ENCODE measurements at regions not wholly inside any gene's neighbourhood (a gene's known extent, or its start where the extent isn't known, plus 50 kb on each side); places are given as distances from the start of the nearest gene placed in this dataset.

DNA sequence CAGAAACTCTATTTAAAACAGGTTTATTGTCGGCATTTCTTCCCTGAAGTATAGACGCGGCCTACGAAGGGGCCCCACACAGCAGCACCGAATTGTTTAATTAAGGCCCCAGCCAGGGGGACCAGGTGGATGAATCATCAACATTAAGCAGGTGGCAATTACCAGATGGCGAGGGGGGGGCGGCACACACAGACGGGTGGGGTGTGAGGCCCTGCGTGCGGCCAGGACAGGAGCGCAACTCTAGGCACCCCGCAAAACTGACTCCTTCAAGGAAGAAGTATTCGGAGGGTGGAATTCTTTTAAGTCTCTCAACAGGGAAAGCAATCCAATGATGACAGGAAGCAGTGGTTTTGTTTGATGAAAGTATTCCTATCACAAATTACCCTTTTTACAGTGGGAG lies 830.4 kb downstream of the GALR1 start:
- DNase-seq, result no peak

DNA sequence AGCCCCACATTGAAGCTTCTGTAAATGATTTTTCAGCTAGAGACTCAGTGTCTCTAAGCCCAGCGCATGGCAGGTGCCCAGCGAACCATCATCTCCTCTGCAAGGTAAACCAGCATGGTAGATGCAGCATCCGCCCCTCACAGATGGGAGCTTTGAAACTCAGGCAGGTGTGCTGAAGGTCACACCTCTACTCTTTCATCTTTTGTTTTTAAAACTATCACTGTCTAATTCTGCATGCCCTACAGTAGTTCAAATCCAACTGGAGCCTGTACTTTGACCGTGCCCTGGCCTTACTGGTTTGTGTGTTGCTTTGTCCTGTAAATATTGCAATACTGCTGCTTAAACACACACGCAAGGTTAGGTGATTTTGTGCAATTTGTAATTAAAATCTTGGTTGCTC lies 831.1 kb downstream of the GALR1 start:
- no peak for DNase-seq

DNA sequence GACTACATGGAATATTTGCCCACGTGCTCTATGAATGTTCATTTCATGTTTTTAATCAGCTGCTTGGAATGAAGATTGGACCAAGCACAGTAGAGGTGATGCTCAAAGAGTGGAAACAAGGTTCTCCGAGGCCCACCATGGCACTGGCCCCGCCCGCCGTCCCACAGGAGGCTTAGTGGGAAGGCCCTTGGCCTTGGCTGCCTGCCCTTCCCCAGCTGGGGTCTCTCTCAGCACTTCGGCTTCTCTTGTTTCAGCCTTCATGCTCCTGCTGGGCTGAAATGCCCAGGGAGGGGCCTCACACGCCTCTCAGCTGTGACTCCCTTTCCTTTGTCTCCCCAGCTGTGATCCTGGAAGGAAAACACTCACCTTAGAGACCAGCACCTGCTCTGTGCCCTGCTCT lies 833.2 kb downstream of the GALR1 start:
- DNase-seq, result no peak

DNA sequence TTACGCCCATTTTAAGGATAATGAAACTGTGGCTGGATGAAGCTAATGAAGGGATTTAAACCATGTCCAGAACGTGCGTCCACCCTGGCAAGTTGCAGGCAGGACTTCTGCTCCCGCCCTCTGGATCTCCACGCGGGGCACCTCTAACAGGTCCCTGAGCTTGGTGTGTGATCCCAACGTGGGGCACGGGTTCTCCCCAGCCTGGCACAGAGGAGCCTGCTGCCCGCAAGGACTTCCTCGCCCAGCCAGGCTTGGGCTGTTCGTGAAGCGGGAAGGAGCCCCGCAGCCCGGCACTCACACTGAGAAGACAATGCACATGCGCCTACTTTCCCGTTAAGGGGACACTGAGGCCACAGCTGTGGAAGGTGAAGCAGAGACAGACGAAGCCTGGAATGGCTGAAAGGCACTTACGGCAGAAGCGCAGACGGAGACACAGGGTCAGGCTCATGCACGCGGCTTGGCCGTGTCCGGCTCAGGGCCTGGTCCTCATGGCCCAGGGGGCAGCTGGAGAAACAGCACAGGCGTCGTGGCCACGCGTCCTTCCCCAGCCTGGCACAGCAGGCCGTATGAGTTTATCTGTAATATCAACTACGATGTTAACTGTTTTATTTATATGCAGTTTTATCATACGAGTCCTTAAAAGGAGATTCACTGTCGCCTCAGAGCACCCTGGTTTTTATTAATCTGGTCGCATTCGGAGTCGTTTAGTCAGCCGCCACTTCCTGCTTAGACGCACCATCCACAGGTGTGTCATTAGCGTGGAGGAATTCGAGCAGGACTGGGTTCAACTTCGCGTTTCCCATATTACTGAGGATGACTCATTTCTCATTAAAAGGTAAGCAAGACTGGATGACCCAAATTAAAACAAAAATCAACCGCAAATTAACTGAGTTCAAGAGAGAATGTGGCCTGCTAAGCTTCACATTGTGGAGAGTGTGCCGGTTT lies 835.9 kb downstream of the GALR1 start:
- no peak for DNase-seq

DNA sequence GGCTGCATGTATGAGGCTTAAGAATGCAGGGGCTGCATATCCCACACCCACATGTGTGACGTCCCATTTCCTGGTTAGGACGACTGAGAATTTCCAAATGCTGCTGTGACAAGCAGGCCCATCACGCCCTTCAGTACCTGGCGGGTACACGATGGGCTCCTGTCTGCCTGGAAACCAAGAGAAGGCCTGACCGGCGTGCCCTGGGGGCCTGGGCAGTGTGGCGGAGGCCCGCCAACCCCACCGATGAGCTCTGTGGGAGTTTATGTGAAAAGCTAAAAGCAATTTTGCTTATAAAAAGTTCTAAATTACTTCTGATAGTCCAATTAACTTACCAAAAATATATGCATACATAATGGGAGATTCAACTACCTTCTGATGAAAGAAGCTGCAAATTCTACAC lies 837.3 kb downstream of the GALR1 start:
- DNase-seq, result no peak

DNA sequence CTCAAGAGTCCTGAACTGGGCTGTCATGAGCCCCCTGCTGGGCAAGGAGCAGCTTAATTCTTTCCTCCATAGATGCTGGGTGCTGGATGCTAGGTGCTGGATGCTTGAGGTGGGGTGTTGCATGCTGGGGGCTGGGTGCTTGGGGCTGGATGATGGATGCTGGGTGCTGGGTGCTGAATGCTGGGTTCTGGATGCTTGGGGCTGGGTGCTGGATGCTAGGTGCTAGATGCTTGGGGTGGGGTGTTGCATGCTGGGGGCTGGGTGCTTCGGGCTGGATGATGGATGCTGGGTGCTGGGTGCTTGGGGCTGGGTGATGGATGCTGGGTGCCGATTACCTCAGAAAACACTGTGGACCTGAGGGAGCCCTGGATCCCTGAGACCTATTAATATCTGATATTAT lies 837.7 kb downstream of the GALR1 start:
- DNase-seq, result no peak

DNA sequence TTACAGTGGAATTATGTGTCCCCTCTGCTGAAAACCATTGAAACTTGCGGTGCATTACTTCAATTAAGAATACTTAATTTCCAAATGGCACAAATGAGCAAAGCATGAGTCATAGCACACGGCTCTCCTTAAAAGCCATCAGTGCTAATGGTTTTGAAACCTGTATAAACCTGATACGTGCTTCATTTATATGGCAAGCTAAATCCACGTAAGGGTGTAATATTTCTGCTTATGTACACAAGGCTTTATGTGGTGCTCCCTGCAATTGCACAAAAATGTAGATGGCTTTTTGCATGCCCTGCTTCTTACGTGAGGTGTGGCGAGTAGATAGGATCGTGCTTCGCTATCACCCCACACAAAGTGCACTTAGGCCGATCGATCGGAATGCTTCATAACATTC lies 840.9 kb downstream of the GALR1 start:
- DNase-seq, result no peak

DNA sequence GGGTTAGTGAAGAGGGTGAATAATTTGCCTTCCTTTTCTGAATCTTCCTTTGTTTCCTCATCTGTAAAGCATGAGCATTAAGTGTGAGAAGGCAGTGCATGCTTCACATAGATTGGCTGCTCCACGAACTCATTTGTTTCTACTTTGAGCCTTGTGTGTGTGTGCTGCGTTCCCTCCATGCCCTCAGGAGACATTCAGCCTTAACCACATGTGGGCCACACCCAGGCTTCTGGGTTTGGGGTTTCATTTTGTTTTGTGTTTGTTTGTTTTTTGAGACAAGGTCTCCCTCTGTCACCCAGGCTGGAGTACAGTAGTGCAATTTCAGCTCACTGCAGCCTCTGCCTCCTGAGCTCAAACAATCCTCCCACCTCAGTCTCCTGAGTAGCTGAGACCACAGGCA lies 843.3 kb downstream of the GALR1 start:
- DNase-seq, result no peak

DNA sequence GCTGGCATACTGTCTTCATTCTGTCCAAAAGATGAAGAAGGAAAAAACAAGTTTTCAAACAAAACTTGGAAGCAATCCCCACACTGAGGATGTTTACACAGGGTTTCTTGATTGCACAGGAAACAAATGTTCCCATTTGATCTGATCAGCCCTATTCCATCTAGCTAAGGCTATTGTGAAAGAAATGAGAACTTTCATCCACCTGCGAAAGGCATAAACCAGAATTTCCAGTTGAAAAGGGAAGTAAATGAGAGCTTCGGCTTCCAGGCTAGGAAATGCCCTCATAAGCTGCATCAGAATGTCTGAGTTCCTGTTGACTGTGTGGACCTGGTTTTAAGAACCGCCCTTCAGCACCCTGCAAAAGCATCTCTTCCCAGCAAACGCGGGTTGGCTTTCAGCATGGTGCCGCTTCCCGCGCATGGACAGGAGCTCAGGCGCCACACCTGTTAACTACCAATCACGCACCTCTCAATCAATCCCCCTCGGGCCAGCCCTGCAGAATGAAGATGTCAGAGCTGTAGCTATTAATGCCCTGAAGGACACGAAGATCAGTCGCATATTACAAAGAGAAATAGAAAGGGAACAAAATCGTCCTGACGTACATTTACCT lies 850.4 kb downstream of the GALR1 start:
- DNase-seq, result no peak

DNA sequence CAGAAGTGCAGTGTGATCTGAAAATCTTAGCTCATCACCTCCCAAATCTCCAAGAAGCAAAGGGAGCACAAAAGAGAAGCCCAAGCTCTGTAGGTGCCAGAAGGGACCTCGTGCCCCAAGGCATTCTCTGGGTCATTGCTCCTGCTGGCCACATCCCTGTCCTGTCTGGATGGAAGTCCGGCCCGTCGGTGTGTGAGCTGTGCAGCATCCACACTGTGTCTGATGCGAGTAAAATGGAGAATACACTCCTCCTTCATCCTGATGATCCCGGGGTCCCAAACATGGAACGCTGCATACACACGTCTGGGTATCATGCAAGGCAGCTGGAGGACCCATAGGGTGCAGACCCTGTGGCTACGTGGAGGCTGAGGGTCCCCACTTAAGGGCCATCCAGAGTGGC lies 851.4 kb downstream of the GALR1 start:
- no peak for DNase-seq

DNA sequence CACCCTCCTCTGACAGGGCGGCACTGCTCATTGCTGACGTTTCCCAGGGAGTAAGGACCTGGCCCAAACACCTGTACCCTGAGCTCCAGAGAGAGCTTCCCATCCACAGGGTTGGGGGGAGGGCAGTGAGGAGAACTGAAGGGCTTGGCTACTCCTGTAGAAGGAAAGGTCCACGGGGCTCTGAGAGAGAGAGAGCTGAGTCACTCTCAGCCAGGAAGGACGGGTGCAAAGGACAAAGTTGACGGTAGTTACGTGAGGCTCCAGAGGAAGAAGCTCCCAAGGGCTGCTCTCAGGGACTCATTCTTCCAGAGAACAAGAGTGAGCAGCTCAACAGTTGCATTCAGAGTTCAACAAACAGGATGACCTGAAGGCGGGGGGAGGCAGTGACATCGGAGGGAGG lies 852.5 kb downstream of the GALR1 start:
- no peak for DNase-seq

DNA sequence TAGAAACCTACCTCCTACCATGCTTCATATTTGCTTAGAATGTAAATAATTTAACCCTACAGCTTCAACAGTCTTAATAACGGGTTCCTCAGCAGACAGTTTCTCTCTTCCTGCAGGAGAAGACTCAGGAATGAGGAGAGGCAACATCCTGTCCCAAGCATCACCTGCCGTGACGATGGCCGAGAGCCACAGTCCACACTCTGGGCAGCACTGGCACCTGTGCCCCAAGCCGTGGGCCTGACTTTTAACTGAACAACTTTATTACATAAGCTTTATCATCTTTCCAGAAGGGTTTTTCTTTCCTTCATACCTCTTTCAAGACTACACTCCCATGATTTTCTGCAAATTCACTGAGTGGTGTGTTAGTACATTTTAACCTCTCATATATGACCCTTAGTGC lies 856.0 kb downstream of the GALR1 start:
- DNase-seq, result no peak

DNA sequence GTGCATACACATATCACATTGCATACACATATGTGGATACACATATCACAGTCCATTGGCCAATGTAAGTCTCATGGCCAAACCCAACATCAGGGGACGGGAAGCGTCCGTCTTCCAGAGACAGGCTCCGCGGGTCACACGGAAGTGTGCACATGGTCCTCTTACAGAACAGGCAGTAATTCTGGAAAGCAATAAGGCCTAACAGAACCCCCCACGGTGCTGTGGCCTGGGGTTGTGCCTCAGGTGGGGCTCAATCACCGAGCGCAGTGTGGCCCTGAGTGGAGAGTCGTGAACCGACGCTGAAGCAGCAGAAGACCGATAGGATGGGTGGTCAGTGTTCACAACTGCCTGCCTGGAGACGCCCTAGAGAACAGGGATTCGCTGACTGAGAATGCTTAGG lies 857.3 kb downstream of the GALR1 start:
- DNase-seq, result no peak

DNA sequence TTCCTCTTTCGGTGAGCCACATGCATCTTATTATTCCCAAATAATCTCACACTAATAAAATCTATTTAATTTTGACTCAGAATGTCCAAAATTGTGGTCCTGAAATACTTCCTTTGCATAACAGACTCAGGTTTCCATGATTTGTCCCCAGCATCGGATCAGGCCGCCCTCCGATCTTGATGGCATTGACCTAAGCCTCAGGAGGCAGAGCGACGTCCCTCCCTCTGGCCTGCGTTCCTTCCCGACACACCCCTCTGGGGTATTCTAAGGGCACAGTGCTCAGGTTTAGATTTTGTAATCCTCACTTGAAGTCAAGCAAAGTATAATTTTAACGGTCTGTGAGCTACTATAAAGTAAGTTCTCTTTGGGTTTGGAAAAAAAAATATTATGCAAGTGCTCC lies 857.7 kb downstream of the GALR1 start:
- no peak for DNase-seq

DNA sequence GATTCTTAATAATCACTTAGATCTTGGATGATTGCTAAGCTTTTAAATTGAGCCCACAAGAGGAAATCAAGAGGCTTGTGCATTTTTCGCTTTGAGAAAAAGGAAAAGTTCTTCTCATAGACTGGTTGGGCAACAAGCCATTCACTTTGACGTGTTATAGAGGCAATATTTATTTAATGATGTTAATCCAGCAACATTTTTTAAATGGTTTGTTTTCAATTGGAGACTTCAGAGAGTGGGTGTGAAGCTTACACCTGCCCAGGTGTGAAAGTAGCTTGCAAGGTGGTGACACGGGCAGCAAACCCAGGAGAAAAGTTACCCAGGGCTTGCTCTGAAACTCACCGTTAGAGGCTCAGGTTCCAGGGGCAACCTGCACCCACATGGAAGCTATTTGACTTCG lies 858.9 kb downstream of the GALR1 start:
- DNase-seq, result no peak

DNA sequence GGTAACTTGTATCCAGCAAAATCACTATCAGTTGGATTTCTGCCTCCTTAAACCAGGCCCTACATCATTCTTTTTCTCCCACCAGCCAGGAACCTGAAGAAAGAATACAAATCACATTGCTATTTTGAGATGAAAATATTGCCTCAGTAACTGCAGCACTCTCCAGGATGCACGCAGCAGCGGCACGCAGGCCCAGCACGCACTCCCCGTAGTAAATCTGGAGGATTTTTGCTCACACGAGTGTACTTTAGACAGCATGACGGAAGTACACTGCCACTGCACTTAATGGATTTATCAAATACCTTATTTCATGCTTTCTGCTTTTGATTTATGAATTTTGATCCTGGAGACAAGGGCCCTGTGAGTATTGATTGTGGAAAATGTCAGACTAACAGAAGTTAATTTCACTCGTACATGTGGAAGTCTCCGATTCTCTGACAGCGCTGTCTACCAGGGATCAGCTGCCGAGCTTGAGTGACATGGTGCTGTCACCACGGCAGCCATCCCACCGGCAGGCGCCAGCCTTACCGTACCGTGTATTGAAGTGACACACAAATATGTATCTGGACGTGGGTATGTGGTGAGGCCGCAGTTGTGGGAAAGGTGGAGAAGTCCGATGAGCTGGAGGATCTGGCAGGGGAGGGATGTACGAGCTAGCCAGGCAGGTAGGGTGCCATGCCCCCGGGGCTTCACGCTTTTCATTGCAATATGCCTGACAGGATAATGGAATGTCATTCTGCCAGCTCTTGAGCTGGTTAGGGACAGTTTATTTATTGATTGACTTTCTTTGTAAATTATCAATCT lies 863.7 kb downstream of the GALR1 start:
- DNase-seq, result no peak

DNA sequence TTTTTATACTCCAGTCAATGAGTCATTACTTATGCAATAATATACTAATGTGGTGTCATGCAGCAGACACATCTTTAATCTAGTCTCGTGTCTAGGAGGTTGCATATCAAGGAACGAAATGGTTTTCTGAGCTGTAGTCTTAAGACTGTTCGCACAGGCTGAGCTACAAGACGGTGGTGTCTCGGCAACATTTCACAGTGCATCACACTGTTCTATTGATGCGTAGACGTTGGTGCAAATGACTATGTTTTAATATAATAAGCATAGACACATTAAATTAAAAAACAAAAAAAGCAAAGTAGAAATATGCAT lies 864.2 kb downstream of the GALR1 start:
- no peak for DNase-seq

DNA sequence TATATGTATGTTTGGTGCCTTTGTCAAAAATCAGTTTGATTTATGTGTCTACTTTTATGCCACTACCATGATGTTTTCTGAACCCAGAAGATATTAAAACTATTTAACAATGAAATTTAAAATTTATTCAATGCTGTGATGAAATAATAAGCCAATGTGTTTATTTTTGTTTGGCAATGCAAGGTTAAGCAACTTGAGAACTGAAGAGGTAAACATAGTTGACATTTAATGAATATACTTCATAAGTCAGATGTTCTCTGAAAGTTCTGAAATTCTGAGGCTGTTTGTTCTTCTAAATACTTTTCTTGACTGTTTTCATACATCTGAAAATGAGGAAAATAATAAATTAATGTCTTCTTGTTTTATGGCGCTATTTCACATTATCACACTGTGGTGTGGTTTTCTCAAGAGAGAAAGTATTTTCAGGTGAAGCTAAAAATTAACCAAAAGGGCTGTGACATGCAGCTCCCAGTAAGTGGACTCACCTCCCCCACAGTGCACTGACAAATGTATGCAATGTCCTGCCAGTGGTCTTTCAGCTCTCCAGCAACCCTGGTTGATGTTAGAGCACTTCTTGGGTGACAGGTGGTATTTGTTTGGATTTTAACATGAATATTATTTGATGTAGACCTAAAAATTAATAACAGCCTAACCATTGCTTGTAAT lies 863.6 kb upstream of the SALL3 start:
- DNase-seq, result no peak

DNA sequence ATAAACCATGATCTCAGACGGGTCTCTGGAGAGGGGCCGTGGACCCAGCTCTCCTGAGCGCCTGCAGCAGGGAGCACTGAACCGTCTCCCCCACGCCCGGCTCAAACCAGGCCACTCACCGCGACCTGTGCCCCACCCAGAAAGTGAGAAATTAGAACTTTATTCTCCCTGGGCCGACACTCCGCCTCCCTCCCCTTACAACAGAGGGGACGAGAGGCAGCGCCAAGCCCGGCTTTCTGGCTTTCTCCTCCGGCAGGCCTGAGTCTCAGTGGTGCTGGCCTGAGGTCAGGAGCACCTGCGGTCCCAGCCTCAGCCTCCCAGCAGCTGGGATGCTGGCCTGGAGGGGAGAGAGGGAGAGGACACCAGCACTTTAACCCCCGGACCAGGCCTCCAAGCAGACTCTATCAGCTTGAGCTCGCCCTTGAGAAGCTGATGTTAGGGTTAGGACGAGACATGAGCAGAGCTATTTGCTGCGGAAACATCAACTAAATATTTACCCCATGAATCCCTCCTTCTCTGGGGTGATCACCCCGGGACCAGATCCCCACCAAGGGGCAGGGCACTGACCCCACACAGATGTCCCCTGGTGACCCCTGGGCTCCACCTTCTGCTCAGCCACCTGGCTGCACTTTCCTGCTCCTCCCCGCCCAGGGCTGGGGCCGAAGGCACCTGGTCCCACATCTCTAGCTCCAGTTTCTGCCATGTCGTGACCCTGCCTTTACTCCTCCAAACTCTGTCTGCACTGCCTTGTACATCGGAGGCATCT lies 856.3 kb upstream of the SALL3 start:
- no peak for DNase-seq

DNA sequence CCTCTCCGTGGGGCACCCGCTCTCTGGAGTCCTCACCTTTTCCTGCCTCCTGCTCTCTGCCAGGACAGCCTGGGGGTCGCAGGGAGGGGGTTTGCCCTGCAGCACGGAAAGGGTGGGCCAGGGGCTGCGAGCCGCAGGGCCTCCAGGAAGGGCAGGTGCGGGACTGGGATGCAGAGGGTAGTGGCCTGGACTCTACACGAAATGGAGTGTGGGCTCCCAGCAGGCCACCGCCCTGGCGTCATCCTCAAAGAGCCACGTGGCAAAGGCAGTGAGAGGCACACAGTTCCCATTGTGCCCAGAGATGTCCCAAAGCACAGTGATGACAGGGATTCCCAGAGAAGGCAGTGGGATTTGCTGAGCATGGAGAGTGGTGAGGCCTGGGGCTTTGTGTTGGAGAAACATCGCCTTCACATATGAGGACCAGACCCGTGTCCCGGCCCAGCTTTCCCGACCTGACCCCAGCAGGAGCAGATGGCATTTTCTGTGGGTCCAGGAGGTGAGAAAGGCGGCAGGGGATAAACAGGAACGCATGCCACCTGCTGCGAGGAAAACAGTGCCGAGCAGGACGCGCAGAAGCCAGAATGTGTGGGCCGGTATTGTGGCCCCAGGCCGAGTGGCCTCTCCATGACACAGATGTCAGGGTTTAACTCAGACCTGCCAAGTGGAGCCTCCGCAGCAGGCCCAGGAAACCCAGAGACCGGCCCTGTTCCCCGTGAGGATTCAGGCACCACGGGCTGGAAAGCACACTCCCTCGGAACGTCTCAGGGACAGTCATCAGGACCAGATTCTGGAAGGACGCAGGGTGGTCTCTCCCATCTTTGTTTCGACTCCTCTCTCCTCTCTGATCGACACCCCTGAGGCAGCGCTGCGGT lies 855.5 kb upstream of the SALL3 start:
- no peak for DNase-seq

DNA sequence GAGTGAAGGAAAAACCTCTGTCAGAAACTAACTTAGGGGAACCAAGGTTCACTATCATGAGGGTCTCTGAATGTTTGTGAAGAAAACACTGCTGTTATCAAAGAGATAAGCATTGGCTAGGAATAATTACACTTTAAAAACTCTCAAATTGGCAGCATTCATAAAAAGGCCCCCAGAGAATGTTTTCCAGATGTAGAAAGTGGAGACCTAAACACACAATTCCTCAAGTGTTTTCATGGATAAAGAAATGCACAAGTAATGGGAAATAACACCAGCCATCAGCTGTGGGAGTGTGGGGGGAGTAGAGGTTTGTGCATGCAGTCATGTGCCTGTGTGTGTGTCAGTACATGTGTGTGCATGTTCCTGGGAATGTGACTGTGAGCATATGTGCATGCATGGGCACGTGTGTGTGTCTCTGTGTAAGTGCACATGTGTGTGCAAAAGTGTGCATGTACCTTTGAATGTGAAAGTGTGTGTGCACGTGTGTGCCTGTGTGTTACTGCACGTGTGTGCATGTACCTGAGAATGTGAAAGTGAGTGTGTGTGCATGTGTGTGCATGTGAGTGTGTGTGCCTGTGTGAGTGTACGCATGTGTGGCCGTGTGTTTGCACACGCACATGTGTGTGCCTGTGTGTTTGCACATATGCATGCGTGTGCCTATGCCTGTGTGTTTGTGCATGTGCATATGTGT lies 854.3 kb upstream of the SALL3 start:
- DNase-seq, result no peak
